WTC11 (cell line): ENCODE measurements at regions not wholly inside any gene's neighbourhood (a gene's known extent, or its start where the extent isn't known, plus 50 kb on each side); places are given as distances from the start of the nearest gene placed in this dataset.
A peak's percentile ranks its signal among the peaks of the same experiment; 100 is the strongest.

Experiments
- ATAC-seq: fragments of 200-7000 bp; cut with Tn5 transposase; 2 replicates; pipeline ENCODE4 v1.10.0; 2021; ENCODE audit warnings: mild to moderate bottlenecking, moderate library complexity
- CTCF ChIA-PET: fragments of 300-600 bp; sonication (Branson Sonifier 250); formaldehyde crosslinking; loops from one replicate; lab custom pipeline; 2021; ENCODE audit warnings: antibody characterized with exemption; lab: Charles Lee
- POLR2A ChIA-PET: fragments of 350-600 bp; sonication (Branson Sonifier 250); formaldehyde crosslinking; loops from one replicate; lab custom pipeline; 2021; ENCODE audit warnings: antibody characterized with exemption; lab: Charles Lee
- DNase-seq: peaks from one replicate; pipeline ENCODE4 v3.0.0; 2021; ENCODE audit warnings: low spot score
- H3K27ac Mint-ChIP-seq: 2 replicates; pipeline ENCODE4 v1.8.0; 2021; ENCODE audit warnings: mixed read lengths
- H3K27me3 Mint-ChIP-seq: 2 replicates; pipeline ENCODE4 v1.8.0; 2021; ENCODE audit warnings: low read depth, mild to moderate bottlenecking, moderate library complexity, mixed read lengths
- H3K36me3 Mint-ChIP-seq: 2 replicates; pipeline ENCODE4 v1.8.0; 2021; ENCODE audit warnings: mixed read lengths
- H3K4me1 Mint-ChIP-seq: 2 replicates; pipeline ENCODE4 v1.8.0; 2022; ENCODE audit warnings: mixed read lengths
- H3K4me3 Mint-ChIP-seq: 2 replicates; pipeline ENCODE4 v1.8.0; 2021; ENCODE audit warnings: mild to moderate bottlenecking, moderate library complexity, mixed read lengths
- H3K9me3 Mint-ChIP-seq: 2 replicates; pipeline ENCODE4 v1.8.0; 2021; ENCODE audit warnings: mixed read lengths
- AR ChIP-seq: fragments of 250-450 bp; sonication (Bioruptor Pico); IDR thresholded peaks from 2 replicates; pipeline ENCODE4 v1.9.0; 2021; ENCODE audit warnings: mild to moderate bottlenecking
- ATF1 ChIP-seq: sonication (generic); formaldehyde crosslinking; IDR thresholded peaks from 2 replicates; pipeline ENCODE4 v1.8.1; 2023; ENCODE audit warnings: mild to moderate bottlenecking, moderate library complexity, missing genetic modification reagents
- ATF2 ChIP-seq: sonication (generic); formaldehyde crosslinking; IDR thresholded peaks from 2 replicates; pipeline ENCODE4 v1.8.1; 2022; ENCODE audit warnings: low read depth, missing genetic modification reagents, borderline replicate concordance
- CTCF ChIP-seq: fragments of 200-600 bp; IDR thresholded peaks from 2 replicates; pipeline ENCODE4 v1.8.0; 2022; ENCODE audit warnings: antibody characterized with exemption
- EMX1 ChIP-seq: fragments of 250-450 bp; sonication (Bioruptor Pico); IDR thresholded peaks from 2 replicates; pipeline ENCODE4 v1.8.0; 2021; ENCODE audit warnings: mild to moderate bottlenecking
- GABPB1 ChIP-seq: sonication (generic); formaldehyde crosslinking; IDR thresholded peaks from 2 replicates; pipeline ENCODE4 v1.8.1; 2023; ENCODE audit warnings: mild to moderate bottlenecking, missing genetic modification reagents
- GTF2I ChIP-seq: fragments of 250-450 bp; sonication (Bioruptor Pico); conservative IDR thresholded peaks from 2 replicates; pipeline ENCODE4 v1.4.0; 2021; ENCODE audit warnings: mild to moderate bottlenecking
- JAZF1 ChIP-seq: fragments of 250-450 bp; sonication (Bioruptor Pico); IDR thresholded peaks from 2 replicates; pipeline ENCODE4 v1.9.0; 2021; ENCODE audit warnings: moderate library complexity, mild to moderate bottlenecking, inconsistent platforms
- NFE2L1 ChIP-seq: sonication (generic); formaldehyde crosslinking; IDR thresholded peaks from 2 replicates; pipeline ENCODE4 v1.8.1; 2023; ENCODE audit warnings: missing genetic modification reagents
- PRDM15 ChIP-seq: sonication (generic); formaldehyde crosslinking; IDR thresholded peaks from 2 replicates; pipeline ENCODE4 v1.8.0; 2022; ENCODE audit warnings: missing genetic modification reagents
- PREB ChIP-seq: sonication (generic); formaldehyde crosslinking; IDR thresholded peaks from 2 replicates; pipeline ENCODE4 v1.8.1; 2022; ENCODE audit warnings: mild to moderate bottlenecking, missing genetic modification reagents, moderate library complexity, borderline replicate concordance
- SMAD4 ChIP-seq: sonication (generic); formaldehyde crosslinking; IDR thresholded peaks from 2 replicates; pipeline ENCODE4 v1.8.0; 2022; ENCODE audit warnings: mild to moderate bottlenecking, missing genetic modification reagents
- TEAD4 ChIP-seq: sonication (generic); formaldehyde crosslinking; IDR thresholded peaks from 2 replicates; pipeline ENCODE4 v1.8.0; 2022; ENCODE audit warnings: mild to moderate bottlenecking, missing genetic modification reagents
- ZNF423 ChIP-seq: fragments of 250-450 bp; sonication (Bioruptor Pico); IDR thresholded peaks from 2 replicates; pipeline ENCODE4 v2.1.2; 2022; ENCODE audit warnings: mild to moderate bottlenecking, moderate library complexity
- ZNF671 ChIP-seq: fragments of 250-450 bp; sonication (Bioruptor Pico); IDR thresholded peaks from 2 replicates; pipeline ENCODE4 v1.8.0; 2021; ENCODE audit warnings: mild to moderate bottlenecking
- TF ChIP-seq, protein P1 (sequence below): sonication (generic); formaldehyde crosslinking; IDR thresholded peaks from 2 replicates; pipeline ENCODE4 v1.8.1; 2023; ENCODE audit warnings: mild to moderate bottlenecking, moderate library complexity, missing genetic modification reagents
- TF ChIP-seq, protein P2 (sequence below): fragments of 250-450 bp; sonication (Bioruptor Pico); IDR thresholded peaks from 2 replicates; pipeline ENCODE4 v1.9.0; 2021; ENCODE audit warnings: mild to moderate bottlenecking, borderline replicate concordance

GRCh38 chr7:114033475-114033874, 114.7 kb upstream of the PPP1R3A start (continued):
- TF ChIP-seq PRDM15 (CRISPR knock-in tag) (no peak), GTF2I (no peak), ZNF423 (no peak)
- TF ChIP-seq, protein P1, sequence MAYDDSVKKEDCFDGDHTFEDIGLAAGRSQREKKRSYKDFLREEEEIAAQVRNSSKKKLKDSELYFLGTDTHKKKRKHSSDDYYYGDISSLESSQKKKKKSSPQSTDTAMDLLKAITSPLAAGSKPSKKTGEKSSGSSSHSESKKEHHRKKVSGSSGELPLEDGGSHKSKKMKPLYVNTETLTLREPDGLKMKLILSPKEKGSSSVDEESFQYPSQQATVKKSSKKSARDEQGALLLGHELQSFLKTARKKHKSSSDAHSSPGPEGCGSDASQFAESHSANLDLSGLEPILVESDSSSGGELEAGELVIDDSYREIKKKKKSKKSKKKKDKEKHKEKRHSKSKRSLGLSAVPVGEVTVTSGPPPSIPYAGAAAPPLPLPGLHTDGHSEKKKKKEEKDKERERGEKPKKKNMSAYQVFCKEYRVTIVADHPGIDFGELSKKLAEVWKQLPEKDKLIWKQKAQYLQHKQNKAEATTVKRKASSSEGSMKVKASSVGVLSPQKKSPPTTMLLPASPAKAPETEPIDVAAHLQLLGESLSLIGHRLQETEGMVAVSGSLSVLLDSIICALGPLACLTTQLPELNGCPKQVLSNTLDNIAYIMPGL (CRISPR knock-in tag): no peak

DNA sequence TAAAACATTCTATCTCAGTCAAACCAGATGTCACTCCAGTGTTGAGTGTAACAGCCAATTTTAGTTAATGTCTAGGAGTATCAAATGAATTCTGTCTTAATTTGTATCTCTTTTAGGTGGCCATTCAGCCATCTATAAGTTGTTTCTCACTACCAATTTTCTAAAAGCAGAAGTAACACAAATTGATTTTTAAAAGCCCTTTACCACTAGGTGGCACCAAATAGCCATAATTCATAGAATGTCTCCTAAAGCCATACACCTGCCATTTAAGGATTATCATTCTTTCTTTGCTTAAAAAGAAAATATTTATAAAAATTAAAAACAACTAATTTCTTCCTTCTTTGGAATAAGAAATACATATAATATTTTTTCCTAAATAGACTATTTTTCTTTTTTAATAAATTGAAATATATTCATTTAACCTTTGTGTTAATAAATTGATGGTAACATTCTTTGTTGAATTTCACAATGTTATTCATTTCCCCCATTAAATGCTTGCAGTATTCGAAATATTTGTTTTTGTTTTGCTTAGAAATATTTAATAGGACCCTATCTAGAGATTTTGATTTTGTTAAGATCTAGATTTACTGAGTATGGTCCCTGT, 107.8 kb upstream of the PPP1R3A start:
- no peaks in the 10 kb centered on the region for H3K9me3 Mint-ChIP-seq
- no peak overlapping the region for H3K27ac Mint-ChIP-seq
- ChIA-PET POLR2A (no interaction called here), CTCF (interaction anchor here (2.0 to 2.3 kb wide), 2 partner anchors 8 to 400 kb away, joined by 4 to 6 read pairs; no protein-coding TSS in a partner anchor)
- TF ChIP-seq ATF1 (no peak), CTCF (peak; percentile 61), ATF2 (CRISPR knock-in tag) (no peak), SMAD4 (CRISPR knock-in tag) (no peak)
- H3K4me1 Mint-ChIP-seq: no peaks in the 10 kb centered on the region
- ATAC-seq (no peak), DNase-seq (no peak)
- H3K36me3 Mint-ChIP-seq: no peaks in the 10 kb centered on the region
- no peak overlapping the region for H3K4me3 Mint-ChIP-seq
- no peaks in the 10 kb centered on the region for H3K27me3 Mint-ChIP-seq

DNA sequence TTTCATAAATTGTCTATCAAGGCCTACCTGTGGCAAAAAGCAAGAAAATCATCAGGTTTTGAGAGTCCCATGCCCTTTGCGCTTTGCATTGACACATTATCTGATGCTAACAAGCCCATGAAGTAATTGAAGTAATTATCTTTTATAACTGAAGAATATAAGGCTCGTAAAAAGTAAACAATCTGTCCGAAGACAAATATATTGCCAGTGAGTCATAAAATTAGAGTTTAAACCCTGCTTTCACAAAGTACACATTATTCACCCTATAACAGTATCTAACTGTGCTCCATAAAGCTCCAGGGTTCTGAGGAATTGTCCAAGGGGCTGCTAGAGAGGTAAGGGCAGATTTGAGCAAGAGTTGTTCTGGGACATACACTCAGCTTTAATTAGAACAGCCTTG, 102.3 kb upstream of the PPP1R3A start:
- H3K4me3 Mint-ChIP-seq: no peak overlapping the region
- DNase-seq (no peak), ATAC-seq (no peak)
- H3K27me3 Mint-ChIP-seq: no peaks in the 10 kb centered on the region
- H3K9me3 Mint-ChIP-seq: no peaks in the 10 kb centered on the region
- ChIA-PET POLR2A (no interaction called here), CTCF (no interaction called here)
- no peak overlapping the region for H3K27ac Mint-ChIP-seq
- H3K36me3 Mint-ChIP-seq: no peaks in the 10 kb centered on the region
- no peaks in the 10 kb centered on the region for H3K4me1 Mint-ChIP-seq
- TF ChIP-seq TEAD4 (CRISPR knock-in tag) (no peak), EMX1 (no peak), ZNF671 (no peak), AR (CRISPR knock-in tag) (no peak), GABPB1 (CRISPR knock-in tag) (no peak), JAZF1 (CRISPR knock-in tag) (no peak), PREB (CRISPR knock-in tag) (no peak), NFE2L1 (CRISPR knock-in tag) (no peak)
- TF ChIP-seq, protein P2, sequence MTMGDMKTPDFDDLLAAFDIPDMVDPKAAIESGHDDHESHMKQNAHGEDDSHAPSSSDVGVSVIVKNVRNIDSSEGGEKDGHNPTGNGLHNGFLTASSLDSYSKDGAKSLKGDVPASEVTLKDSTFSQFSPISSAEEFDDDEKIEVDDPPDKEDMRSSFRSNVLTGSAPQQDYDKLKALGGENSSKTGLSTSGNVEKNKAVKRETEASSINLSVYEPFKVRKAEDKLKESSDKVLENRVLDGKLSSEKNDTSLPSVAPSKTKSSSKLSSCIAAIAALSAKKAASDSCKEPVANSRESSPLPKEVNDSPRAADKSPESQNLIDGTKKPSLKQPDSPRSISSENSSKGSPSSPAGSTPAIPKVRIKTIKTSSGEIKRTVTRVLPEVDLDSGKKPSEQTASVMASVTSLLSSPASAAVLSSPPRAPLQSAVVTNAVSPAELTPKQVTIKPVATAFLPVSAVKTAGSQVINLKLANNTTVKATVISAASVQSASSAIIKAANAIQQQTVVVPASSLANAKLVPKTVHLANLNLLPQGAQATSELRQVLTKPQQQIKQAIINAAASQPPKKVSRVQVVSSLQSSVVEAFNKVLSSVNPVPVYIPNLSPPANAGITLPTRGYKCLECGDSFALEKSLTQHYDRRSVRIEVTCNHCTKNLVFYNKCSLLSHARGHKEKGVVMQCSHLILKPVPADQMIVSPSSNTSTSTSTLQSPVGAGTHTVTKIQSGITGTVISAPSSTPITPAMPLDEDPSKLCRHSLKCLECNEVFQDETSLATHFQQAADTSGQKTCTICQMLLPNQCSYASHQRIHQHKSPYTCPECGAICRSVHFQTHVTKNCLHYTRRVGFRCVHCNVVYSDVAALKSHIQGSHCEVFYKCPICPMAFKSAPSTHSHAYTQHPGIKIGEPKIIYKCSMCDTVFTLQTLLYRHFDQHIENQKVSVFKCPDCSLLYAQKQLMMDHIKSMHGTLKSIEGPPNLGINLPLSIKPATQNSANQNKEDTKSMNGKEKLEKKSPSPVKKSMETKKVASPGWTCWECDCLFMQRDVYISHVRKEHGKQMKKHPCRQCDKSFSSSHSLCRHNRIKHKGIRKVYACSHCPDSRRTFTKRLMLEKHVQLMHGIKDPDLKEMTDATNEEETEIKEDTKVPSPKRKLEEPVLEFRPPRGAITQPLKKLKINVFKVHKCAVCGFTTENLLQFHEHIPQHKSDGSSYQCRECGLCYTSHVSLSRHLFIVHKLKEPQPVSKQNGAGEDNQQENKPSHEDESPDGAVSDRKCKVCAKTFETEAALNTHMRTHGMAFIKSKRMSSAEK (CRISPR knock-in tag): no peak
